Activated B cell treated with CpG ODN at 0.5 μM for 24 hours (primary cell): ENCODE measurements at regions not wholly inside any gene's neighbourhood (a gene's known extent, or its start where the extent isn't known, plus 50 kb on each side); places are given as distances from the start of the nearest gene placed in this dataset.

Source experiments
- ATAC-seq: fragments of 200-7000 bp; cut with Tn5 transposase; one replicate; pipeline ENCODE4 v1.10.0; 2021; ENCODE audit warnings: low read depth, mild to moderate bottlenecking, moderate library complexity
- CTCF ChIA-PET: fragments of 350-600 bp; sonication (Branson Sonifier 250); formaldehyde crosslinking; loops from one replicate; lab custom pipeline; 2021; ENCODE audit warnings: antibody characterized with exemption; lab: Charles Lee
- POLR2A ChIA-PET: fragments of 350-600 bp; sonication (Branson Sonifier 250); formaldehyde crosslinking; loops from one replicate; lab custom pipeline; 2021; ENCODE audit warnings: antibody characterized with exemption; lab: Charles Lee
- DNase-seq: peaks from one replicate; pipeline ENCODE4 v3.0.0; 2022
- H3K27ac Mint-ChIP-seq: one replicate; pipeline ENCODE4 v1.8.0; 2020; ENCODE audit warnings: mixed read lengths
- H3K27me3 Mint-ChIP-seq: one replicate; pipeline ENCODE4 v1.8.0; 2021; ENCODE audit warnings: mixed read lengths
- H3K36me3 Mint-ChIP-seq: one replicate; pipeline ENCODE4 v1.8.0; 2021; ENCODE audit warnings: low read depth, mixed read lengths
- H3K4me1 Mint-ChIP-seq: one replicate; pipeline ENCODE4 v1.8.0; 2021; ENCODE audit warnings: mixed read lengths
- H3K4me3 Mint-ChIP-seq: one replicate; pipeline ENCODE4 v1.8.0; 2020; ENCODE audit warnings: mild to moderate bottlenecking, mixed read lengths
- H3K9me3 Mint-ChIP-seq: one replicate; pipeline ENCODE4 v1.8.0; 2020; ENCODE audit warnings: mixed read lengths
- CTCF ChIP-seq: fragments of 200-600 bp; IDR thresholded peaks from one replicate; pipeline ENCODE4 v1.8.0; 2022; ENCODE audit warnings: antibody characterized with exemption, mild to moderate bottlenecking
- intact Hi-C: fragments of 100-400 bp; cut with micrococcal nuclease; formaldehyde crosslinking; loops from one replicate; pipeline ENCODE4 v1.15.1; 2024

GRCh38 chr6:117018771-117019170 lies 141.7 kb downstream of the RFX6 start:
- ChIA-PET CTCF (no interaction called here), POLR2A (no interaction called here)
- H3K4me1 Mint-ChIP-seq, result no peaks in the 10 kb centered on the region
- intact Hi-C loops, result no loop called here
- H3K36me3 Mint-ChIP-seq, result no peaks in the 10 kb centered on the region
- no peak overlapping the region for H3K4me3 Mint-ChIP-seq
- no peak for ATAC-seq
- H3K9me3 Mint-ChIP-seq, result peaks cover 8% of the 10 kb centered on the region
- no peak for DNase-seq
- H3K27ac Mint-ChIP-seq, result no peak overlapping the region
- H3K27me3 Mint-ChIP-seq, result no peaks in the 10 kb centered on the region
- TF ChIP-seq CTCF, result no peak

GRCh38 chr6:117022774-117023173 lies 145.7 kb downstream of the RFX6 start:
- Mint-ChIP-seq H3K27ac (no peak overlapping the region), H3K36me3 (no peaks in the 10 kb centered on the region), H3K27me3 (no peaks in the 10 kb centered on the region), H3K4me1 (no peaks in the 10 kb centered on the region), H3K9me3 (peaks cover 4% of the 10 kb centered on the region), H3K4me3 (no peak overlapping the region)
- ChIA-PET POLR2A (no interaction called here), CTCF (no interaction called here)
- ATAC-seq (no peak), DNase-seq (no peak)
- TF ChIP-seq CTCF, result no peak
- intact Hi-C loops, result no loop called here

GRCh38 chr6:117025310-117025709 lies 148.3 kb downstream of the RFX6 start:
- Mint-ChIP-seq H3K9me3 (no peaks in the 10 kb centered on the region), H3K4me3 (no peak overlapping the region), H3K27me3 (no peaks in the 10 kb centered on the region), H3K27ac (no peak overlapping the region), H3K36me3 (no peaks in the 10 kb centered on the region), H3K4me1 (no peaks in the 10 kb centered on the region)
- no peak for TF ChIP-seq CTCF
- POLR2A ChIA-PET, result no interaction called here
- CTCF ChIA-PET, result no interaction called here
- ATAC-seq (no peak), DNase-seq (no peak)
- intact Hi-C loops, result no loop called here

GRCh38 chr6:117028256-117028655 lies 151.2 kb downstream of the RFX6 start:
- no peaks in the 10 kb centered on the region for H3K27me3 Mint-ChIP-seq
- intact Hi-C loops, result no loop called here
- ChIA-PET POLR2A (no interaction called here), CTCF (no interaction called here)
- no peaks in the 10 kb centered on the region for H3K4me1 Mint-ChIP-seq
- ATAC-seq, result no peak
- no peak overlapping the region for H3K27ac Mint-ChIP-seq
- no peak for DNase-seq
- no peak overlapping the region for H3K4me3 Mint-ChIP-seq
- no peaks in the 10 kb centered on the region for H3K36me3 Mint-ChIP-seq
- no peaks in the 10 kb centered on the region for H3K9me3 Mint-ChIP-seq
- no peak for TF ChIP-seq CTCF

GRCh38 chr6:117034547-117034946 lies 157.5 kb downstream of the RFX6 start:
- no peaks in the 10 kb centered on the region for H3K9me3 Mint-ChIP-seq
- no peak overlapping the region for H3K27ac Mint-ChIP-seq
- H3K27me3 Mint-ChIP-seq, result no peaks in the 10 kb centered on the region
- no peaks in the 10 kb centered on the region for H3K36me3 Mint-ChIP-seq
- no peak for TF ChIP-seq CTCF
- POLR2A ChIA-PET, result no interaction called here
- intact Hi-C loops, result no loop called here
- H3K4me3 Mint-ChIP-seq, result no peak overlapping the region
- DNase-seq (no peak), ATAC-seq (no peak)
- H3K4me1 Mint-ChIP-seq, result no peaks in the 10 kb centered on the region
- CTCF ChIA-PET, result no interaction called here
